Fibroblast of lung (primary cell): ENCODE measurements at regions not wholly inside any gene's neighbourhood (a gene's known extent, or its start where the extent isn't known, plus 50 kb on each side); places are given as distances from the start of the nearest gene placed in this dataset.

ENCODE experiments used
- EZH2 ChIP-seq: IDR thresholded peaks from 2 replicates; pipeline ENCODE4 v1.5.1; 2012; ENCODE audit warnings: low read length, control low read depth, mild to moderate bottlenecking; ENCODE audit errors: missing control alignments
- TF ChIP-seq, protein P1 (sequence below), 2 donors: IDR thresholded peaks in 1 of 2; conservative IDR thresholded peaks in 1 of 2; 1 replicate in 1 of 2; 2 replicates in 1 of 2; pipeline ENCODE4 v1.5.1; 2011 to 2012; ENCODE audit warnings: low read length in 2 of 2, control low read depth in 1 of 2, inconsistent platforms in 1 of 2, low read depth in 1 of 2, mild to moderate bottlenecking in 1 of 2

DNA sequence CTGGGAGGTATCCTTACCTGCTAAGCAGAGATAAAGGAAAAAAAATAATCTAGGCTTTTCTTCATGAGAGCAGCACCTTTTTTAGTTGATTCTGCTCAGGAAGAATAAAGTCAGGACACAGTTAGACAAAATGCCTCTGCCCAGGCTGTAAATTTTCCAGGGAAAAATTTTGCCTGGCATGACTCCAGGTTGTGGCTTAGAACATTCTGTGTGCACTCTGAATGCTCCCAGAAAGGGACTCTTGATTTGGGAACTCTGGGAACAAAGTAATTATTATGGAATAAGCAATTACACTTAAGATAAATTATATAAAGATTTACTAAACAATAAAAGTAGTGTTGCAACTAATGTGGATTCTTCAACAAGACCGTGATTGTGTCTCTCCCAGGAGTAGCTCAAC lies 826.2 kb upstream of the TENM3 start:
- TF ChIP-seq, protein P1, sequence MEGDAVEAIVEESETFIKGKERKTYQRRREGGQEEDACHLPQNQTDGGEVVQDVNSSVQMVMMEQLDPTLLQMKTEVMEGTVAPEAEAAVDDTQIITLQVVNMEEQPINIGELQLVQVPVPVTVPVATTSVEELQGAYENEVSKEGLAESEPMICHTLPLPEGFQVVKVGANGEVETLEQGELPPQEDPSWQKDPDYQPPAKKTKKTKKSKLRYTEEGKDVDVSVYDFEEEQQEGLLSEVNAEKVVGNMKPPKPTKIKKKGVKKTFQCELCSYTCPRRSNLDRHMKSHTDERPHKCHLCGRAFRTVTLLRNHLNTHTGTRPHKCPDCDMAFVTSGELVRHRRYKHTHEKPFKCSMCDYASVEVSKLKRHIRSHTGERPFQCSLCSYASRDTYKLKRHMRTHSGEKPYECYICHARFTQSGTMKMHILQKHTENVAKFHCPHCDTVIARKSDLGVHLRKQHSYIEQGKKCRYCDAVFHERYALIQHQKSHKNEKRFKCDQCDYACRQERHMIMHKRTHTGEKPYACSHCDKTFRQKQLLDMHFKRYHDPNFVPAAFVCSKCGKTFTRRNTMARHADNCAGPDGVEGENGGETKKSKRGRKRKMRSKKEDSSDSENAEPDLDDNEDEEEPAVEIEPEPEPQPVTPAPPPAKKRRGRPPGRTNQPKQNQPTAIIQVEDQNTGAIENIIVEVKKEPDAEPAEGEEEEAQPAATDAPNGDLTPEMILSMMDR (conservative IDR thresholded peaks at IDR 0.05 in 1 of 2, IDR thresholded peaks at IDR 0.05 in 1 of 2; ENCODE audit: low read depth in 1 of 2, low read length in 2 of 2): no peak
- TF ChIP-seq EZH2: no peak
